DMS53 (cell line): ENCODE measurements at regions not wholly inside any gene's neighbourhood (a gene's known extent, or its start where the extent isn't known, plus 50 kb on each side); places are given as distances from the start of the nearest gene placed in this dataset.

Experiments used
- DNase-seq: peaks from one replicate; lab custom pipeline; 2025; lab: John Stamatoyannopoulos, UW

DNA sequence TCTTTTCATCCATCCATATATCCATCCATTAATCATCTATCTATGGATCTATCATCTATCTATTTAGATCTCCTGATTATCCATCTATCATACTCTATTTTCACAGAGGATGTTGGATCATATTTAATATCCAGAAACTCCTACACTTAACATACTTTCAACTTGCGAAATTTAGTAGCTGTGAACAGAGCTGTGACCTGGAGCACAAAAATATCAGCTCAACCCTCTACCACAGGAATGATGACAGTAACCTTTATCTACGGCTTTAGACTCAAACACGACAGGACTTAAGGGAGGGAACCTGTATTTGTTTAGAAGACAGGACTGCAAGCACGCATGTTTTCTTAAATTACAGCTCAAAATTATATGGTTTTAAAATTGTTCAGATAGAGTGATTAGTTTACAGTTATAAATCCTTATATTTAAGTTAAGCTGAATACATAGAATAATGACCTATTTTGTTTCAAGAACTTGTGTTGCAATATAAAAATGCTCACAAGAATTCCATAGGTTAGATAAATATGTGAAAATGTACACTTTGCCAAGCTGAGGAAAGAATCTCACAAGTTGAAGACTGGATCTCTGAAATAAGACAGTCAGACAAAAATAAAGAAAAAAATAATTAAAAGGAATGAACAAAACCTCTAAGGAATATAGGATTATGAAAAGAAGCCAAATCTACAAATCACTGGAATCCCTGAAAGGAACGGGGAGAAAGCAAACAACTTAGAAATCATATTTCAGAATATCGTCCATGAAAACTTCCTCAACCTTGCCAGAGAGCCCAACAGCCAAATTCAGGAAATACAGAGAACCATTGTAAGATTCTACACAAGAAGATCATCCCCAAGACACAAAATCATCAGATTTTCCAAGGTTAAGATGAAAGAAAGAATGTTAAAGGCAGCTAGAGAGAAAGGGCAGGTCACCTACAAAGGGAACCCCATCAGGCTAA is 142.0 kb downstream of the COL6A3 start:
- no peak for DNase-seq
